Activated CD4-positive, CD25-positive, alpha-beta regulatory T cell treated with anti-CD3 and anti-CD28 coated beads, Interleukin-2, amount 50 U/mL, for 24 hours (primary cell): ENCODE measurements at regions not wholly inside any gene's neighbourhood (a gene's known extent, or its start where the extent isn't known, plus 50 kb on each side); places are given as distances from the start of the nearest gene placed in this dataset.

Experiments
- ATAC-seq, 2 donors: fragments of 150-1000 bp; cut with Tn5 transposase; one replicate each; pipeline ENCODE4 v1.10.0; 2021; ENCODE audit warnings: mild to moderate bottlenecking in 1 of 2, moderate library complexity in 1 of 2

DNA sequence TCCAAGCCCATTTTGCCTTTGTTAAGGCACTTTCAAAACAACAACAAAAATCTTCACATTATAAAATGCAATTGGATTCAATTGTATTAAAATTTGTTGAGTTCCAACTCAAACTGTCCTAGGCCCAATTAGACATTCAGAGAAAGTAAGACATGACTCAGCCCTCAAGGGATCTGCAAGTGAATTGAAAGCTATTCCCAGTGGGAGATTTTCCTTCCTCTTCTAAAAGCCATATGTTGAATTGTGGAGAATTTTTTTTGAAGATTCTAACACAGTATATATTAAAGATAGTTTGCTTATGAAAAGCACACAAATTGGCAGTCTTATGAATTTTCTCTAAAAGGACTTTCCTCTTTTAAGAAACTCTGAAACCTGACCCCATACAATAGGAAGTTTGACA lies 268.0 kb upstream of the PARD3B start:
- no peak for ATAC-seq

GRCh38 chr2:204278454-204278853 lies 266.8 kb upstream of the PARD3B start:
- no peak for ATAC-seq

GRCh38 chr2:204279819-204280218 lies 265.5 kb upstream of the PARD3B start:
- ATAC-seq: no peak

DNA sequence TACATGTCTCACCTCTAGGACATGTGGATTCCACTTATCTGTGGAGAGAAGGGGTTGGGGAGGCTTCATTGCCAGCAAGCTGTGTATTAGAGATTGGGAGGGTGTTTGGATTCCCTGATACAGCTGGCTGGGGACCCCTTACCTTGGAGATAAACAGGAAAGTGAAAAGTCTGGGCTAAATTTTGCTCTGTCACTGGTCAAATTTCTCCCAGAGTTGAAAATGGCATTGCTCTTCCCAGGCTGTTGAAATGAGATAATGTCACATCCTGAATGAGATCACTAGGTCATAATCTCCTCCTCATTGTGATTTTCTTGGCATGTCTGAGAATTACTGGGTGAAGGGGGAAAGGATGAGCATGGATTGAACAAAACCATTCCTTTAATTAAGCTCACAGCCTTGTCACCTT lies 265.0 kb upstream of the PARD3B start:
- no peak for ATAC-seq

DNA sequence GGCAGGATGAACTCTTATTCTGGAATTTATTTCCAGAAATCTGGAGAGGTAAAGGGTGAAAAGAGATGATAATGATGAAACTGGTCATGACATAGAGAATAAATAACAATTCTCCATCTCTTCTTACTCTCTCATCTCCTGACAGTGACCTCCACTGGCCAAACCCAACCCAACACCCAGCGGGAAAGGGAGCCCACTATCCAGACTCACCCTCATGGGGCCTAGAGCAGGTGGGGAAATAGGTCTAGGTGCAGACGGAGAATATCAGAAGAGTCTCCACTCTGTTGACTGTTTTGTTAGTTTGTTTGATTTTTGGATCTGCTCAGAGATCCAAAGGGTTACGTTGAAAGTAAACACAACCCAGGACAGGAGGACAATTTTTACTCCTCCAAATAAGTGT lies 263.2 kb upstream of the PARD3B start:
- no peak for ATAC-seq

GRCh38 chr2:204282525-204282924 lies 262.8 kb upstream of the PARD3B start:
- no peak for ATAC-seq

DNA sequence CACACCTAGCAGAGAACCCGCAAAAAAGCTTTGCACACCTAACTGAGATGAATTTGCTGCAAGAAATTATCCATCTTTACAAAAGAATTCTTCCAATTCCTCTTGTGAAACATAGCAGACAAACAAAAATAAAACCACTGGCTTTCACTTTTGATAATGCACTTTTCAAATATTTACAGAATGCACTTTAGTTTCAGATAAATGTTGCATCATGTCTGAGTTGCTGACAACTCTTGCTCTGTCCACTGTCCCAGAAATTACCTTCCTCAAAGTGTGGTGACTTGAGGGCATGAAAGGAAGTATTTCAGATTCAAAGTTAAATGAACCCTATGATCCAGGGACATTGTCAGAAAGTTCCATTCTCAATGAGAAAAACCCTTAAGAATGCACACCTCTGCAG lies 256.2 kb upstream of the PARD3B start:
- ATAC-seq: no peak

DNA sequence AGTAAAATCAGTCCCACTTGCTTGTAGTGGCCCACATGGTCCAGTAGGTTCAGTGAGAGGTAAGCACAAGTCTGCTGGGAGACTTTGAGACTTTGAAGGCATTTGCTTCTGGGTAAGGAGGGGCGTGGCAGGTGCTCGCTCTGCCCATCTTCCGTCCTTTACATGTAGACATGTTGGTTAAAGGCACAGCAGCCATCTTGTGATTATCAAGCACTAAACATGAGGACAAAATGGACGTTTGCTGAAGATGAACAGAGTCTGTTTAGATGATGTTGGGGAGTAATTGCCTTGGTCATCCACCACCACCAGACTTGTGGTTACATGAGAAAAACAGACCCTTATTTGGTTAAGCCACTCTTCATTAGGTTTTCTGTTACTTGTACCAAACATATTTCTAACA lies 252.8 kb upstream of the PARD3B start:
- no peak for ATAC-seq

- no peak for ATAC-seq
Measured at GRCh38 chr2:204293884-204294747, 251.2 kb upstream of the PARD3B start.

- ATAC-seq: no peak
Measured at GRCh38 chr2:204298404-204298803, 246.9 kb upstream of the PARD3B start.

DNA sequence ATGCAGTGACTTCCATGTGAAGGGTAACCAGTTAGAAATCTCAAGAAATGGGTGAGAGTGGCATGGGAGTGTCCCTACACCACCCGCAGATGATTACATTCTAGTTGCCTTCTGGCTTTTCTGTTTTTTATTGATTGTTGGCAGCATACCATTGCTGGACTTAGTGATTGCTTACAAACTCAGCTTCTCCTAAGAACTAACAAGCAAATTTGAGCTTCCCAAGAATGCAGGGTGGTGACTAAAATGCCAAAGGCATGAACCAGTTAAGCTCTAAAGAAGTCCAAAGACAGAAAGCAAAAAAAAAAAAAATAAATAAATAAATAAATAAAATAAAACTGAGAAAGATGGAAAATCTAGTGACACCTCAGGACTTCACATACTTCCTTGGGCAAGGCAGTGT lies 245.5 kb upstream of the PARD3B start:
- ATAC-seq: no peak

GRCh38 chr2:204306667-204307066 lies 238.6 kb upstream of the PARD3B start:
- ATAC-seq: no peak

GRCh38 chr2:204312105-204312504 lies 233.2 kb upstream of the PARD3B start:
- ATAC-seq: no peak

GRCh38 chr2:204313256-204313655 lies 232.0 kb upstream of the PARD3B start:
- ATAC-seq: no peak

GRCh38 chr2:204315236-204315662 lies 230.0 kb upstream of the PARD3B start:
- ATAC-seq: no peak

- ATAC-seq: no peak
Measured at GRCh38 chr2:204317640-204318039, 227.6 kb upstream of the PARD3B start.

DNA sequence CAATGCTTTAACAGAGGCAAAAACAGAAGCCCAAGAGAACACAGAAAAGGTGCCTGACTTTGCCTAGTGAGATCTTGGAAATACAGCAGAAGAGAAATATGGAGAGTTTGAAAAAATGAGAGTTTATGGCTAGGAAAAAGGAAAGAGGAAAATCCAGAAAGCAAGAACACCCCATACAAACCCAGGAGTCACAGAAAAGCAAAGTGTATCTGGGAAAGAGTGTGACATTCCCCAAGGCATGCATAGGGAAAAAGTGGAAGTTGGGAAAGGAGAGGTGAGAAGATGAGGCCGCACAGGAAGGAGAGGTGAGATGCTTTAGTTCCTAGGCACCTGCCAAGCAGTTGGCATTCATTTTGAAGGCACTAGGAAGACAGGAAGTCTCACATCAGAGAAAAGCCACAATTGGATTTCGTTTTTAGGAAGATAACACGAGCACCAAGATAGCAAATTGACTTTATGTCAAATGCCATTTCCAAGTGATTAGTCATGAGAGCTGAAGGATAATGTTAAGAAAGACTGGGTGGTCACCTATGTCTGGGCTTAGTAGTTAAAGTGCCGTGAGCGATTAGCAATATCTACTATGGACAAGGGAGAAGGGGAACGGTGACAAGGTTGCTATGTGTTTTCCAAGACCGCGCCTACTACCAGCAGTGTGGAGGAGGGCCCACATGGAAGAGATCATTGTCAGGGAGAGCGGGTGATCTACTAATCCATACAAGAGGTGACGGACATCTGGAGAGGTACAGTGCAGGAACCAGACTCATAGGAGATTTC lies 224.1 kb upstream of the PARD3B start:
- no peak for ATAC-seq

DNA sequence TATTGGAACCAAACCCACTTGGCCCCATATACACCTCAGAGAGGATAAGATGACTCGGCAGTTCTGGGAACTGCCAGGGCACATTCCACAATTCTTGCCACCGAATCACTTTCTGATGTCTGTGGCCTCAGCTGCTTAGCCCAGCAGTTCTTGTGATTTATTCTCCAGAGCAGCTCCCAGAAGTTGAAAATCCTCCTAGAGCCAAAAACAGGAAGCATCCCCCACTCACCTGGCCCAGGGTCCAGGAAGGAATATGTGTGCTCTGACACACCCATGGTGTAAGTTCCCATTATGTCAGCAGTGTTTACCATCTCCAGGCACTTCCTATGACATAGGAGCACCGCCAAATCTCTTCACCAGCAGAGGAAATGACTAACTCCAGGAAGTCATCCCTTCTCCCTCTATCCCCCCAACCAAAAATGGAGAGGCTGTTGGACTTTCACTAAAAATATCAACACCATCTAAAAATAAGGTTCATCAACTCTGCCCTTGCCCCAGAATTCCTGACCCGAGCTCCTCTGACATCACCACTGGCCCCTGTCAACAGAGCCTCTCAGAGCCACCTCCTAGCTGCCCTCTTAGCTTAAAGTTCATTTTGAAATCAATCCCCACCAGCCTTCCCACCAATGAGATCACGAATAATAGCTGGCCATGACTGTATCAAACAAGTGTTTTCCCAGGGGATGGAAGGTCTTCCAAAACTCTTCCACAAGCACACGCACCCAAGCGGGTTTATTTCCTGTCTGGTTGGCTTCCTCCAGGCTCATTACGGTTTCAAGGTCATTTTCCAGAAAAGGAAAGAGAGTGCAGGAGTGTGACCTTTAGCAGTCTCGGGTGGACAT lies 223.1 kb upstream of the PARD3B start:
- no peak for ATAC-seq

DNA sequence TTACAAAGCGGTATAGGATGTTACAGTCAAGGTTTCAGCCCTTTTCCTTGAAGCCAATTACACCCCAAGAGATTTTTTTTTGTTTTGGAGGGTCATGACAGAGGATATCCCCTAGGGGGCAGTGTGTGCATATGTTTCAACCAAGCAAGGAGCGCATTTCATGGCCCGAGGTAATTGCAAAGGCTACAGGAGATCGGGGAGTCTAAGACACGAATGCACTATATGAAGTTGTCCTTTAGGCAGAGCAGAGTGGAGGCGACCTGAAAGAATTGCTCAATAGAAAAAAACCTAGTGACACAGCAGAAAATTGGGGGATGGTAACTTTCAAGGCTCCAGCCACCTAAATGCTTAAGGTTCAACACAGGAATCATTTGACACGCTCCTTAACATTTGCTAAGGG lies 219.8 kb upstream of the PARD3B start:
- peak; percentile 36 to 45 for ATAC-seq

- ATAC-seq: no peak
Measured at GRCh38 chr2:204328373-204328772, 216.9 kb upstream of the PARD3B start.

DNA sequence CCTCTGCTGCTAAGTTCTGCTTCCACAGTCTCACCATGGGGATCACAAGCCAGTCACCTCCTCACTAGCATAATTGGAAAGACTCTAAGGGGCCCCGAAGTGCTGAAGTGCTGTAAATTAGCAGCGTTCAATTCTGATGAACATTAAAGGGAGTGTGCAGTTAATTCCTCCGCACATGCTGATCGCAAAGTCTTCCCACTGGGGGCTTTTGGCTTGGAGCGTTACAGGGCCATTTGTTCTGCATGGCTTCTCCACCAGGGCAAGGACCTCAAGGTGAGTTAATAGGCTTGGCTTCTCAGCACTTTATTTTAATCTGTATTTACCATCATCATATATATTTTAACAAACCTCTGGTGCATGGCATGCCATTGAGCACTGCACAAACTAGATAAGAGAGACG lies 216.3 kb upstream of the PARD3B start:
- ATAC-seq: no peak

GRCh38 chr2:204329532-204329931 lies 215.7 kb upstream of the PARD3B start:
- ATAC-seq: no peak

DNA sequence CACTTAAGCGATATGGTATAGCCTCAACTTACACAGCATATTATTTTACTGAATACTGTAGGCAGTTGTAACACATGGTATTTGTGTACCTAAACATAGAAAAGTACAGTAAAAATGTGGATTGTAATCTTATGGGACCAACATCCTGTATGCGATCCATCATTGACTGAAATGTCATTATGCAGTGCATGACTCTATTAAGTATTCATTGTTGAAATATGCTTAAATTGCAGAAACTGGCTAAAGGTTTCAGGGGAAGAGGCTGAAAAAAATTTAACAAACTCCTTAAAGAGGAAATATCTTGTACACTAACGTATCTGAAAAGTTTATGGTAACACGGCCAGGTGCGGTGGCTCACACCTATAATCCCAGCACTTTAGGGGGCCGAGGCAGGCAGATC lies 214.1 kb upstream of the PARD3B start:
- ATAC-seq: no peak
